IMR-90 (cell line): ENCODE measurements at regions not wholly inside any gene's neighbourhood (a gene's known extent, or its start where the extent isn't known, plus 50 kb on each side); places are given as distances from the start of the nearest gene placed in this dataset.

Source experiments
- ATAC-seq: fragments of 200-7000 bp; cut with Tn5 transposase; 2 replicates; pipeline ENCODE4 v1.9.1; 2020; ENCODE audit warnings: low read depth, mild to moderate bottlenecking, moderate library complexity
- BruUV-seq: library from RNA; stranded (reverse); fragments of 400-500 nt; replicated peaks from 2 replicates; lab custom pipeline; 2021; lab: Mats Ljungman, UMichigan
- CTCF ChIA-PET: fragments of 300-600 bp; formaldehyde crosslinking; extraction: SDS; loops from one replicate; lab custom pipeline; 2021; ENCODE audit warnings: antibody characterized with exemption; lab: Yijun Ruan, JAX
- POLR2A ChIA-PET: fragments of 300-600 bp; sonication (Branson Sonifier 250); formaldehyde crosslinking; loops from one replicate; lab custom pipeline; 2022; ENCODE audit warnings: antibody characterized with exemption; ENCODE audit not compliant: unreplicated experiment; lab: Charles Lee
- DNase-seq: peaks from one replicate; pipeline ENCODE4 v3.0.0; 2013
- H2AFZ ChIP-seq: replicated peaks from 2 replicates; pipeline ENCODE3; 2013; ENCODE audit warnings: low read length, mild to moderate bottlenecking; ENCODE audit not compliant: poor library complexity
- H2AK5ac ChIP-seq: 2 replicates; pipeline ENCODE4 v1.6.1; 2013; ENCODE audit warnings: low read depth, low read length, inconsistent platforms
- H2AK9ac ChIP-seq: replicated peaks from 2 replicates; pipeline ENCODE3; 2013; ENCODE audit warnings: mild to moderate bottlenecking, low read depth, low read length, moderate library complexity; ENCODE audit not compliant: poor library complexity
- H2BK120ac ChIP-seq: 2 replicates; pipeline ENCODE4 v1.6.1; 2013; ENCODE audit warnings: low read depth, low read length, inconsistent platforms
- H2BK15ac ChIP-seq: 3 replicates; pipeline ENCODE4 v1.6.1; 2013; ENCODE audit warnings: low read depth, low read length, inconsistent platforms
- H2BK20ac ChIP-seq: 2 replicates; pipeline ENCODE4 v1.6.1; 2013; ENCODE audit warnings: low read depth, mild to moderate bottlenecking, inconsistent platforms, low read length, moderate library complexity
- H2BK5ac ChIP-seq: 2 replicates; pipeline ENCODE4 v1.6.1; 2013; ENCODE audit warnings: mild to moderate bottlenecking, low read depth, low read length, inconsistent platforms; ENCODE audit not compliant: poor library complexity, severe bottlenecking
- H3K14ac ChIP-seq: replicated peaks from 2 replicates; pipeline ENCODE4 v1.6.1; 2013; ENCODE audit warnings: low read depth, low read length, inconsistent platforms
- H3K18ac ChIP-seq: 2 replicates; pipeline ENCODE4 v1.6.1; 2013; ENCODE audit warnings: low read depth, low read length, control low read depth
- H3K23ac ChIP-seq: 2 replicates; pipeline ENCODE4 v1.6.1; 2013; ENCODE audit warnings: low read depth, low read length, inconsistent platforms
- H3K27ac ChIP-seq: 2 replicates; pipeline ENCODE4 v1.5.1; 2013; ENCODE audit warnings: mild to moderate bottlenecking, control low read depth, low read length; ENCODE audit not compliant: insufficient read depth
- H3K27me3 ChIP-seq: 2 replicates; pipeline ENCODE4 v1.6.1; 2013; ENCODE audit warnings: low read length; ENCODE audit not compliant: control insufficient read depth, insufficient read depth
- H3K36me3 ChIP-seq: 2 replicates; pipeline ENCODE4 v1.6.1; 2013; ENCODE audit warnings: low read length, mixed read lengths; ENCODE audit not compliant: control insufficient read depth, insufficient read depth
- H3K4ac ChIP-seq: 2 replicates; pipeline ENCODE4 v1.6.1; 2013; ENCODE audit warnings: low read depth, low read length, inconsistent platforms
- H3K4me1 ChIP-seq: 2 replicates; pipeline ENCODE4 v1.6.1; 2013; ENCODE audit warnings: low read length, mixed read lengths; ENCODE audit not compliant: control insufficient read depth, insufficient read depth
- H3K4me2 ChIP-seq: 2 replicates; pipeline ENCODE4 v1.6.1; 2013; ENCODE audit warnings: low read depth, mild to moderate bottlenecking, control low read depth, low read length, moderate library complexity
- H3K4me3 ChIP-seq: 2 replicates; pipeline ENCODE4 v1.5.1; 2013; ENCODE audit warnings: low read depth, mild to moderate bottlenecking, control low read depth, low read length, moderate library complexity; ENCODE audit not compliant: insufficient read depth
- H3K56ac ChIP-seq: 2 replicates; pipeline ENCODE4 v1.6.1; 2013; ENCODE audit warnings: low read length, inconsistent platforms; ENCODE audit not compliant: insufficient read depth; ENCODE audit errors: extremely low read depth
- H3K79me1 ChIP-seq, 2 experiments: 2 replicates each; pipeline ENCODE4 v1.6.1; 2013; ENCODE audit warnings: low read length in 2 of 2, inconsistent platforms in 1 of 2, low read depth in 1 of 2
- H3K9ac ChIP-seq: 2 replicates; pipeline ENCODE4 v1.6.1; 2013; ENCODE audit warnings: low read depth, low read length, control low read depth
- H3K9me1 ChIP-seq: 2 replicates; pipeline ENCODE4 v1.6.1; 2013; ENCODE audit warnings: low read length, inconsistent platforms; ENCODE audit not compliant: insufficient read depth
- H3K9me3 ChIP-seq: 2 replicates; pipeline ENCODE4 v1.6.1; 2013; ENCODE audit warnings: low read length; ENCODE audit not compliant: control insufficient read depth, insufficient read depth
- H4K20me1 ChIP-seq: 2 replicates; pipeline ENCODE4 v1.6.1; 2013; ENCODE audit warnings: low read length, inconsistent platforms; ENCODE audit not compliant: insufficient read depth
- H4K5ac ChIP-seq: 2 replicates; pipeline ENCODE4 v1.6.1; 2013; ENCODE audit warnings: mild to moderate bottlenecking, low read depth, low read length, control low read depth
- H4K8ac ChIP-seq, 2 experiments: 2 replicates each; pipeline ENCODE4 v1.6.1; 2013; ENCODE audit warnings: low read depth in 2 of 2, low read length in 2 of 2, control low read depth in 1 of 2, inconsistent platforms in 1 of 2
- H4K91ac ChIP-seq: 2 replicates; pipeline ENCODE4 v1.6.1; 2013; ENCODE audit warnings: low read depth, low read length, inconsistent platforms; ENCODE audit not compliant: insufficient read depth
- BHLHE40 ChIP-seq: fragments of 150-350 bp; IDR thresholded peaks from 2 replicates; pipeline ENCODE4 v1.6.1; 2016; ENCODE audit warnings: mild to moderate bottlenecking, low read depth, low read length
- CEBPB ChIP-seq: IDR thresholded peaks from 2 replicates; pipeline ENCODE4 v1.6.1; 2012; ENCODE audit warnings: low read depth, low read length, improper control_type of control experiment
- CHD1 ChIP-seq: IDR thresholded peaks from 2 replicates; pipeline ENCODE4 v1.6.1; 2012; ENCODE audit warnings: low read depth, low read length, improper control_type of control experiment
- CTCF ChIP-seq: conservative IDR thresholded peaks from 2 replicates; pipeline ENCODE4 v1.5.1; 2012; ENCODE audit warnings: mild to moderate bottlenecking, low read depth, low read length, improper control_type of control experiment
- ELK1 ChIP-seq: fragments of 150-350 bp; IDR thresholded peaks from 2 replicates; pipeline ENCODE4 v1.6.1; 2016; ENCODE audit warnings: low read depth, mild to moderate bottlenecking, low read length, moderate library complexity, borderline replicate concordance
- FOS ChIP-seq: fragments of 150-350 bp; IDR thresholded peaks from 2 replicates; pipeline ENCODE4 v1.6.1; 2016; ENCODE audit warnings: low read depth, low read length
- MAFK ChIP-seq: IDR thresholded peaks from 2 replicates; pipeline ENCODE4 v1.6.1; 2012; ENCODE audit warnings: low read depth, low read length, improper control_type of control experiment
- MAZ ChIP-seq: IDR thresholded peaks from 2 replicates; pipeline ENCODE4 v1.6.1; 2012; ENCODE audit warnings: low read depth, mild to moderate bottlenecking, low read length, improper control_type of control experiment, moderate library complexity, borderline replicate concordance
- MXI1 ChIP-seq: IDR thresholded peaks from 2 replicates; pipeline ENCODE4 v1.6.1; 2012; ENCODE audit warnings: low read depth, mild to moderate bottlenecking, low read length, moderate library complexity, borderline replicate concordance
- NFE2L2 ChIP-seq: fragments of 150-350 bp; IDR thresholded peaks from 2 replicates; pipeline ENCODE4 v1.6.1; 2016; ENCODE audit warnings: low read depth, mild to moderate bottlenecking, low read length
- POLR2A ChIP-seq: IDR thresholded peaks from 2 replicates; pipeline ENCODE4 v1.6.1; 2012; ENCODE audit warnings: mild to moderate bottlenecking, low read depth, low read length
- RAD21 ChIP-seq: IDR thresholded peaks from 2 replicates; pipeline ENCODE4 v1.6.1; 2012; ENCODE audit warnings: low read length, improper control_type of control experiment
- RCOR1 ChIP-seq: IDR thresholded peaks from 2 replicates; pipeline ENCODE4 v1.6.1; 2012; ENCODE audit warnings: mild to moderate bottlenecking, low read length, improper control_type of control experiment; ENCODE audit not compliant: insufficient replicate concordance
- RFX5 ChIP-seq: IDR thresholded peaks from 2 replicates; pipeline ENCODE4 v1.8.0; 2012; ENCODE audit warnings: low read depth, mild to moderate bottlenecking, low read length, moderate library complexity
- SMC3 ChIP-seq: fragments of 150-350 bp; IDR thresholded peaks from 2 replicates; pipeline ENCODE4 v1.6.1; 2016; ENCODE audit warnings: low read depth, mild to moderate bottlenecking, antibody characterized with exemption, low read length, moderate library complexity
- USF2 ChIP-seq: fragments of 150-350 bp; IDR thresholded peaks from 2 replicates; pipeline ENCODE4 v1.6.1; 2017; ENCODE audit warnings: mild to moderate bottlenecking, antibody characterized with exemption, low read length, low read depth
- WGBS, 2 experiments: methylation state at CpG; one replicate each; pipeline versions ENCODE4 v1.1.5 to v1.1.7; 2013; ENCODE audit warnings: missing lambda C conversion rate in 2 of 2; ENCODE audit not compliant: insufficient read length in 1 of 2; ENCODE audit errors: extremely low coverage in 2 of 2; 5-methylcytosine and 5-hydroxymethylcytosine counted together
- dilution Hi-C: fragments of 300-500 bp; cut with HindIII; formaldehyde crosslinking; loops from one replicate; pipeline ENCODE4 v1.14.3; 2018; ENCODE audit warnings: low sequenced_read_pairs; ENCODE audit not compliant: unreplicated experiment
- in situ Hi-C: fragments of 300-500 bp; cut with MboI; formaldehyde crosslinking; loops from 3 replicates; pipeline ENCODE4 v1.14.3; 2019; ENCODE audit warnings: low sequenced_read_pairs, inconsistent platforms, mixed read lengths
- intact Hi-C: fragments of 100-400 bp; cut with micrococcal nuclease; formaldehyde crosslinking; loops from 2 replicates; pipeline ENCODE4 v1.10.0; 2022

- H2BK20ac ChIP-seq, result no peak overlapping the region
- no peak overlapping the region for H3K18ac ChIP-seq
- H3K36me3 ChIP-seq, result no peaks in the 10 kb centered on the region
- ATAC-seq (no peak), DNase-seq (no peak)
- no peaks in the 10 kb centered on the region for H3K4me1 ChIP-seq
- H3K4ac ChIP-seq, result no peak overlapping the region
- H2BK15ac ChIP-seq, result no peak overlapping the region
- no peak overlapping the region for H4K5ac ChIP-seq
- no peak overlapping the region for H2BK5ac ChIP-seq
- no peak overlapping the region for H3K56ac ChIP-seq
- dilution Hi-C loops, result no loop called here
- no peak overlapping the region for H3K9ac ChIP-seq
- H4K20me1 ChIP-seq, result no peaks in the 10 kb centered on the region
- ChIA-PET POLR2A (no interaction called here), CTCF (no interaction called here)
- H2AFZ ChIP-seq, result no peak overlapping the region
- H3K4me2 ChIP-seq, result no peak overlapping the region
- no CpG with 5 or more reads among the region's 2 CpGs for WGBS, 2 experiments
- in situ Hi-C loops, result no loop called here
- H3K9me1 ChIP-seq, result no peaks in the 10 kb centered on the region
- H4K8ac ChIP-seq, result no peak overlapping the region
- H2AK9ac ChIP-seq, result no peak overlapping the region
- H3K27me3 ChIP-seq, result peaks cover 10% of the 10 kb centered on the region; the same call in 1 of the 2 replicates
- no peak overlapping the region for H4K91ac ChIP-seq
- H3K27ac ChIP-seq, result no peak overlapping the region
- H3K4me3 ChIP-seq, result no peak overlapping the region
- no peak overlapping the region for H2BK120ac ChIP-seq
- no TSS peak for BruUV-seq
- intact Hi-C loops, result no loop called here
- H3K14ac ChIP-seq, result no peak overlapping the region
- TF ChIP-seq NFE2L2 (no peak), ELK1 (no peak), SMC3 (no peak), RCOR1 (no peak), RFX5 (no peak), RAD21 (no peak), BHLHE40 (no peak), POLR2A (no peak), FOS (no peak), MXI1 (no peak), CEBPB (no peak), CHD1 (no peak), USF2 (no peak), MAFK (no peak), CTCF (no peak), MAZ (no peak)
- H2AK5ac ChIP-seq, result no peak overlapping the region
- no peaks in the 10 kb centered on the region; the same call in 1 of the 2 replicates for H3K9me3 ChIP-seq
- H3K79me1 ChIP-seq, result no peaks in the 10 kb centered on the region
- H3K23ac ChIP-seq, result no peak overlapping the region
Observed at GRCh38 chrX:139199933-139200332, 330.6 kb upstream of the F9 start.
